ENCODE measurements at regions not wholly inside any gene's neighbourhood (a gene's known extent, or its start where the extent isn't known, plus 50 kb on each side); places are given as distances from the start of the nearest gene placed in this dataset.

DNA sequence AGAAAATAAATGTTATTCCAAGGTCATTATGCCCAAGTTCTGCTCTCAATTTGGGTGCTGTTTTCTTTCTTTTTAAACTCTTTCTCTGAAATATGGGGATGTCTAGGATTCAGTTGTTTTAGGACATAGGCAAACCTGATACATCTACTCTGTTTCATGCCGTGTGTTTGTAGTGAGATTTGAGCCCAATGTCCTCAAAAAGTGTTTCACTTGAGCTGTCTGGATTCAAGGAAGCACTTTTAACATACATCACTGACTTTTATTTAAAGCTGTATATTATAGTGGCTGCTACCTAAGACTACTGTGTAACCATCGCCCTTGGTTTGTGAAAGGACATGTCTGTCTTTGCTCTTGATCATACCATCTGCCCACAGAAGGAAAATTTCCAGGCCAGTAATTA, 709.3 kb upstream of the STXBP6 start:
- Histone ChIP-seq H3K4me1 (ENCODE audit: control insufficient read depth, extremely low read depth, insufficient read depth, low read length) (no peaks in the 10 kb centered on the region), H3K4me3 (replicated peaks in 1 of 3; ENCODE audit: insufficient read depth in 1 of 3, low read depth in 1 of 3, low read length in 3 of 3) (no peak overlapping the region), H3K79me2 (ENCODE audit: control insufficient read depth, insufficient read depth, low read length) (no peaks in the 10 kb centered on the region), H3K9me3 (replicated peaks; ENCODE audit: control insufficient read depth, insufficient read depth, low read length) (peaks cover 2% of the 10 kb centered on the region), H2AFZ (ENCODE audit: low read depth, low read length) (no peak overlapping the region), H4K20me1 (replicated peaks; ENCODE audit: control insufficient read depth, extremely low read depth, insufficient read depth, low read length) (no peaks in the 10 kb centered on the region), H3K4me2 (ENCODE audit: insufficient read depth, low read length) (no peak overlapping the region), H3K9me1 (replicated peaks; ENCODE audit: control insufficient read depth, extremely low read depth, insufficient read depth, low read length) (no peaks in the 10 kb centered on the region), H3K9ac (replicated peaks; ENCODE audit: extremely low read depth, insufficient read depth, low read length) (no peak overlapping the region), H3K36me3 (ENCODE audit: control insufficient read depth in 2 of 2, extremely low read depth in 1 of 2, insufficient read depth in 2 of 2, low read length in 2 of 2) (no peaks in the 10 kb centered on the region), H3K27ac (ENCODE audit: insufficient read depth, low read depth, low read length) (no peak overlapping the region), H3K27me3 (ENCODE audit: control insufficient read depth in 2 of 2, insufficient read depth in 2 of 2, low read length in 2 of 2) (no peaks in the 10 kb centered on the region)
- DNase-seq (ENCODE audit: low read depth, low spot score) (no peak), FAIRE-seq (no peak)
- TF ChIP-seq MYC (IDR thresholded peaks at IDR 0.05; ENCODE audit: low read depth, low read length) (no peak), GATA2 (IDR thresholded peaks at IDR 0.05; ENCODE audit: insufficient read depth, insufficient read length, low read depth, low read length) (no peak)
- ChIA-PET CTCF (no interaction called here), POLR2A (no interaction called here)
- intact Hi-C loops (cut with micrococcal nuclease) = no loop called here
- no TSS peak for BruUV-seq (replicated peaks)
- dilution Hi-C loops (cut with MboI; ENCODE audit: extremely low pct_ligation_motif_present, low sequenced_read_pairs) = no loop called here

DNA sequence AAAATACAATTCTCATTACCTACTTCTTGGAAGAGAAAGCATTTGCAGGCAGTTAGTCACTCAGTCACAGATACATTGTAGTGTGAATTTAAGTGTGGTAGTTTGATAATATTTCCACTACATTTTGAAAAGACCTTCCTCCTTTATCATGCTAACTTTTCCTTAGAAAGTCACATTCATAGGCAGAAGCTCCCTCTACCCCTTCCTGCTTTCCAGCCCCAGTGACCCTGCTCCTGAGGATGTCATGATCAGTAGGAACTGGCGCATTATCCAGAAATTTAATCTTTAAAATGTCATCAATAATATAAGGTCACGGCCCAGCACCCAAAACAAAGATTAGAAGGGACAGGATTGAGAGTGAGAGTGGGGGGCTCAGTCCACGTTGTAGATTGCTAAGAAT, 707.4 kb upstream of the STXBP6 start:
- ChIA-PET POLR2A (no interaction called here), CTCF (no interaction called here)
- Histone ChIP-seq H3K4me3 (replicated peaks in 1 of 3; ENCODE audit: insufficient read depth in 1 of 3, low read depth in 1 of 3, low read length in 3 of 3) (no peak overlapping the region), H2AFZ (ENCODE audit: low read depth, low read length) (no peak overlapping the region), H3K36me3 (ENCODE audit: control insufficient read depth in 2 of 2, extremely low read depth in 1 of 2, insufficient read depth in 2 of 2, low read length in 2 of 2) (no peaks in the 10 kb centered on the region), H4K20me1 (replicated peaks; ENCODE audit: control insufficient read depth, extremely low read depth, insufficient read depth, low read length) (no peaks in the 10 kb centered on the region), H3K4me2 (ENCODE audit: insufficient read depth, low read length) (no peak overlapping the region), H3K9ac (replicated peaks; ENCODE audit: extremely low read depth, insufficient read depth, low read length) (no peak overlapping the region), H3K27ac (ENCODE audit: insufficient read depth, low read depth, low read length) (no peak overlapping the region), H3K9me3 (replicated peaks; ENCODE audit: control insufficient read depth, insufficient read depth, low read length) (peaks cover 2% of the 10 kb centered on the region), H3K4me1 (ENCODE audit: control insufficient read depth, extremely low read depth, insufficient read depth, low read length) (no peaks in the 10 kb centered on the region), H3K9me1 (replicated peaks; ENCODE audit: control insufficient read depth, extremely low read depth, insufficient read depth, low read length) (no peaks in the 10 kb centered on the region), H3K79me2 (ENCODE audit: control insufficient read depth, insufficient read depth, low read length) (no peaks in the 10 kb centered on the region), H3K27me3 (ENCODE audit: control insufficient read depth in 2 of 2, insufficient read depth in 2 of 2, low read length in 2 of 2) (no peaks in the 10 kb centered on the region)
- DNase-seq (ENCODE audit: low read depth, low spot score) (no peak), FAIRE-seq (no peak)
- no peak for TF ChIP-seq FOS (IDR thresholded peaks at IDR 0.05; ENCODE audit: borderline replicate concordance, insufficient read depth, low read length)
- BruUV-seq (replicated peaks) = no TSS peak
- dilution Hi-C loops (cut with MboI; ENCODE audit: extremely low pct_ligation_motif_present, low sequenced_read_pairs) = no loop called here
- intact Hi-C loops (cut with micrococcal nuclease) = no loop called here
